ENCODE measurements at regions not wholly inside any gene's neighbourhood (a gene's known extent, or its start where the extent isn't known, plus 50 kb on each side); places are given as distances from the start of the nearest gene placed in this dataset.

DNA sequence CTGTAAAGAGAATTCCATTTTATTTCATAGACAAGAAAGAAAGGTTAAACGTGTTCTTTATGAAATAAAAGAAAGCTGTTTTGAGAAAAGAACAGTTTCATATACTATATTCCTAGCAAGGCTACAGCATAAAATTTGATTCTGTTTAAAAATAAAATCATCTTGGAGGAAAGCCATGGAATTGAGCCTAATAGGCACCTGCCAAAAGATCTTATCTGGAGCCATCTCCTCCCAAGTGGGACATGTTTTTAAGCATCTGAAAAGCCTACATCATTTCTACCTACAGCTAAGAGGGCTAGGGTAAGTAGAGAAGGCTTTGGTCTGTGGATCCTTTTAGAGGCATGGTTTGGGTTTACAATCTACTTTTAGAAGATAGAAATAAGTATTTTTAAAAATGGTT is 89.3 kb downstream of the GAS1 start:
- TF ChIP-seq, protein P1, sequence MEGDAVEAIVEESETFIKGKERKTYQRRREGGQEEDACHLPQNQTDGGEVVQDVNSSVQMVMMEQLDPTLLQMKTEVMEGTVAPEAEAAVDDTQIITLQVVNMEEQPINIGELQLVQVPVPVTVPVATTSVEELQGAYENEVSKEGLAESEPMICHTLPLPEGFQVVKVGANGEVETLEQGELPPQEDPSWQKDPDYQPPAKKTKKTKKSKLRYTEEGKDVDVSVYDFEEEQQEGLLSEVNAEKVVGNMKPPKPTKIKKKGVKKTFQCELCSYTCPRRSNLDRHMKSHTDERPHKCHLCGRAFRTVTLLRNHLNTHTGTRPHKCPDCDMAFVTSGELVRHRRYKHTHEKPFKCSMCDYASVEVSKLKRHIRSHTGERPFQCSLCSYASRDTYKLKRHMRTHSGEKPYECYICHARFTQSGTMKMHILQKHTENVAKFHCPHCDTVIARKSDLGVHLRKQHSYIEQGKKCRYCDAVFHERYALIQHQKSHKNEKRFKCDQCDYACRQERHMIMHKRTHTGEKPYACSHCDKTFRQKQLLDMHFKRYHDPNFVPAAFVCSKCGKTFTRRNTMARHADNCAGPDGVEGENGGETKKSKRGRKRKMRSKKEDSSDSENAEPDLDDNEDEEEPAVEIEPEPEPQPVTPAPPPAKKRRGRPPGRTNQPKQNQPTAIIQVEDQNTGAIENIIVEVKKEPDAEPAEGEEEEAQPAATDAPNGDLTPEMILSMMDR (IDR thresholded peaks at IDR 0.05; ENCODE audit: low read length): no peak
- TF ChIP-seq EZH2 (IDR thresholded peaks at IDR 0.05; ENCODE audit: borderline replicate concordance, low read length): no peak

Data from OCI-LY1 (cell line).